B cell (primary cell): ENCODE measurements at regions not wholly inside any gene's neighbourhood (a gene's known extent, or its start where the extent isn't known, plus 50 kb on each side); places are given as distances from the start of the nearest gene placed in this dataset.

Experiments used
- ATAC-seq: fragments of 200-7000 bp; cut with Tn5 transposase; one replicate; pipeline ENCODE4 v1.10.0; 2021; ENCODE audit warnings: low read depth, mild to moderate bottlenecking, moderate number of reproducible peaks, moderate library complexity
- CTCF ChIA-PET: fragments of 350-600 bp; sonication (Branson Sonifier 250); formaldehyde crosslinking; loops from one replicate; lab custom pipeline; 2021; ENCODE audit warnings: antibody characterized with exemption, inconsistent platforms; lab: Charles Lee
- POLR2A ChIA-PET: fragments of 350-600 bp; sonication (Branson Sonifier 250); formaldehyde crosslinking; loops from one replicate; lab custom pipeline; 2021; ENCODE audit warnings: antibody characterized with exemption; lab: Charles Lee
- DNase-seq: peaks from one replicate; pipeline ENCODE4 v3.0.0; 2013
- H2AFZ ChIP-seq: 2 replicates; pipeline ENCODE4 v1.6.1; 2012; ENCODE audit warnings: mild to moderate bottlenecking, low read depth, low read length; ENCODE audit not compliant: insufficient read depth, poor library complexity, severe bottlenecking
- H3K27ac ChIP-seq, 2 donors: 1 replicate in 1 of 2; 2 replicates in 1 of 2; pipeline ENCODE4 v1.5.1; 2012 to 2013; ENCODE audit warnings: low read length in 2 of 2, mild to moderate bottlenecking in 2 of 2, moderate library complexity in 1 of 2
- H3K27me3 ChIP-seq, 4 experiments: fragments of 200-600 bp in 1 of 4; sonication (generic) in 1 of 4; replicated peaks in 1 of 4; 1 replicate in 2 of 4; 2 replicates in 2 of 4; pipeline versions ENCODE4 v1.6.1 to v1.7.0; 2013 to 2016; ENCODE audit warnings: low read length in 3 of 4, mild to moderate bottlenecking in 2 of 4, mixed read lengths in 1 of 4, moderate library complexity in 1 of 4; ENCODE audit not compliant: insufficient read depth in 4 of 4, control insufficient read depth in 3 of 4; ENCODE audit errors: control extremely low read depth in 1 of 4
- H3K36me3 ChIP-seq, 2 experiments: replicated peaks in 1 of 2; 1 replicate in 1 of 2; 2 replicates in 1 of 2; pipeline versions ENCODE4 v1.6.1 to v1.7.1; 2013; ENCODE audit warnings: low read length in 1 of 2; ENCODE audit not compliant: insufficient read depth in 2 of 2, control insufficient read depth in 1 of 2; ENCODE audit errors: control extremely low read depth in 1 of 2, extremely low read depth in 1 of 2
- H3K4me1 ChIP-seq, 2 donors: fragments of 200-600 bp in 1 of 2; sonication (generic) in 1 of 2; 1 replicate in 1 of 2; 2 replicates in 1 of 2; pipeline versions ENCODE4 v1.5.1 to v1.6.1; 2013 to 2017; ENCODE audit warnings: low read length in 2 of 2; ENCODE audit not compliant: control insufficient read depth in 2 of 2, insufficient read depth in 2 of 2
- H3K4me2 ChIP-seq: replicated peaks from 2 replicates; pipeline ENCODE3; 2012; ENCODE audit warnings: mild to moderate bottlenecking, low read depth, low read length; ENCODE audit not compliant: poor library complexity, severe bottlenecking
- H3K4me3 ChIP-seq, 5 experiments: fragments of 200-600 bp in 1 of 5; sonication (generic) in 1 of 5; 1 replicate in 3 of 5; 2 replicates in 2 of 5; pipeline versions ENCODE4 v1.5.1 to v1.7.0; 2011 to 2016; ENCODE audit warnings: low read length in 4 of 5, mild to moderate bottlenecking in 4 of 5, low read depth in 2 of 5, control low read depth in 1 of 5, moderate library complexity in 1 of 5; ENCODE audit not compliant: insufficient read depth in 1 of 5; ENCODE audit errors: control extremely low read depth in 1 of 5, extremely low read depth in 1 of 5
- H3K79me2 ChIP-seq: fragments of 200-600 bp; sonication (generic); one replicate; pipeline ENCODE4 v1.6.0; 2016; ENCODE audit warnings: low read length; ENCODE audit not compliant: control insufficient read depth, insufficient read depth
- H3K9ac ChIP-seq: fragments of 200-600 bp; sonication (generic); 2 replicates; pipeline ENCODE4 v1.6.1; 2017; ENCODE audit warnings: mild to moderate bottlenecking, low read length, moderate library complexity
- H3K9me3 ChIP-seq, 3 donors: one replicate each; pipeline versions ENCODE4 v1.6.1 to v1.7.1; 2013; ENCODE audit warnings: low read length in 2 of 3; ENCODE audit not compliant: control insufficient read depth in 2 of 3, insufficient read depth in 1 of 3; ENCODE audit errors: control extremely low read depth in 1 of 3
- H4K20me1 ChIP-seq: 2 replicates; pipeline ENCODE4 v1.6.0; 2012; ENCODE audit warnings: mild to moderate bottlenecking, low read length; ENCODE audit not compliant: insufficient read depth, control insufficient read depth, poor library complexity, severe bottlenecking
- H3K27ac Mint-ChIP-seq: one replicate; pipeline ENCODE4 v1.8.0; 2021; ENCODE audit warnings: mixed read lengths
- H3K27me3 Mint-ChIP-seq: one replicate; pipeline ENCODE4 v1.8.0; 2021; ENCODE audit warnings: mixed read lengths
- H3K4me1 Mint-ChIP-seq: one replicate; pipeline ENCODE4 v1.8.0; 2021; ENCODE audit warnings: mixed read lengths
- H3K4me3 Mint-ChIP-seq: one replicate; pipeline ENCODE4 v1.8.0; 2021; ENCODE audit warnings: mixed read lengths
- H3K9me3 Mint-ChIP-seq: one replicate; pipeline ENCODE4 v1.8.0; 2022; ENCODE audit warnings: mixed read lengths; ENCODE audit not compliant: insufficient read depth
- EZH2 ChIP-seq: IDR thresholded peaks from 2 replicates; pipeline ENCODE4 v1.6.1; 2012; ENCODE audit warnings: borderline replicate concordance, low read depth, mild to moderate bottlenecking, moderate library complexity, low read length; ENCODE audit not compliant: insufficient read depth, poor library complexity, severe bottlenecking
- WGBS: methylation state at CpG from one replicate; pipeline ENCODE4 v1.1.5; 2013; ENCODE audit warnings: missing lambda C conversion rate; ENCODE audit not compliant: insufficient coverage; 5-methylcytosine and 5-hydroxymethylcytosine counted together
- intact Hi-C: fragments of 100-400 bp; cut with micrococcal nuclease; formaldehyde crosslinking; loops from one replicate; pipeline ENCODE4 v1.10.0; 2022
- TF ChIP-seq, protein P1 (sequence below): fragments of 200-600 bp; IDR thresholded peaks from one replicate; pipeline ENCODE4 v1.8.0; 2022; ENCODE audit warnings: antibody characterized with exemption, mild to moderate bottlenecking

DNA sequence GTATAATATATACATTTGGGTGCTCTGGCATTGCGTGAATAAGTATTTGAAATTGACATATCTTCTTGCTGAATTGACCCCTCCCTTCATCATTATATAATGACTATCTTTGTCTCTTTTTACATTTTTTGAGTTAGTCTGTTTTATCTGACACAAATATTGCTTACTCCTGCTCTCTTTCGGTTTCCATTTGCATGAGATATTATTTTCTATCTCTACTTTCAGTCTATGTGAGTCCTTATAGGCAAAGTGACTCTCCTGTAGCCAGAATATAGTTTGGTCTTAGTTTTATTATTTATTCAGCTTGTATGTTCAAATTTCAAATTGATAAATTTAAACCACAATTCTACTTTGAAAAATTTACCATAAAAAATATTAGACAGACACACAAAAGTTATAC lies 491.0 kb downstream of the NAV3 start:
- no CpG with 5 or more reads among the region's 2 CpGs for WGBS
- intact Hi-C loops = no loop called here

DNA sequence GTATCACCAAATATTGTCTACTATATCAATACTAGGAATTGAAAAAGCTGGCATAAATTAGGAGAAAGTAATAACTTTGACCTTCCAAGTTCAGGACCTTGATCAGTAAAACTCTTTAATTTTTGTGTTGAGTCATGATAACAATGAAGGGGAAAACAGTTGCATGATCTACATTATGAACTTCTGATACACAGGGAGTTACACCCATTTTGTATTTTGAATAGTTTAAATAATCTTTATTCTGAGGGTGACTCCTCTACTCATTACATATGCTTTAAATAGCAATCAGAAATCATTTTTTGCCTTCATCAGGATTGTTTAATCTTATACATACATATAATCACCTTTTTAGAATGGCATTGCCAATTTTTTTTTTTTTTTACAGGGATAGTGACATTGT lies 492.5 kb downstream of the NAV3 start:
- CTCF ChIA-PET = no interaction called here
- POLR2A ChIA-PET = no interaction called here
- H3K4me1 Mint-ChIP-seq = no peaks in the 10 kb centered on the region
- peaks cover 0 to 1% (median 0%) of the 10 kb centered on the region in 3 donors for H3K9me3 ChIP-seq
- H3K27me3 Mint-ChIP-seq = no peaks in the 10 kb centered on the region
- H3K36me3 ChIP-seq = no peaks in the 10 kb centered on the region
- intact Hi-C loops = no loop called here
- H3K4me3 Mint-ChIP-seq = no peak overlapping the region
- H3K4me1 ChIP-seq = no peaks in the 10 kb centered on the region
- no peaks in the 10 kb centered on the region for H4K20me1 ChIP-seq
- TF ChIP-seq, protein P1, sequence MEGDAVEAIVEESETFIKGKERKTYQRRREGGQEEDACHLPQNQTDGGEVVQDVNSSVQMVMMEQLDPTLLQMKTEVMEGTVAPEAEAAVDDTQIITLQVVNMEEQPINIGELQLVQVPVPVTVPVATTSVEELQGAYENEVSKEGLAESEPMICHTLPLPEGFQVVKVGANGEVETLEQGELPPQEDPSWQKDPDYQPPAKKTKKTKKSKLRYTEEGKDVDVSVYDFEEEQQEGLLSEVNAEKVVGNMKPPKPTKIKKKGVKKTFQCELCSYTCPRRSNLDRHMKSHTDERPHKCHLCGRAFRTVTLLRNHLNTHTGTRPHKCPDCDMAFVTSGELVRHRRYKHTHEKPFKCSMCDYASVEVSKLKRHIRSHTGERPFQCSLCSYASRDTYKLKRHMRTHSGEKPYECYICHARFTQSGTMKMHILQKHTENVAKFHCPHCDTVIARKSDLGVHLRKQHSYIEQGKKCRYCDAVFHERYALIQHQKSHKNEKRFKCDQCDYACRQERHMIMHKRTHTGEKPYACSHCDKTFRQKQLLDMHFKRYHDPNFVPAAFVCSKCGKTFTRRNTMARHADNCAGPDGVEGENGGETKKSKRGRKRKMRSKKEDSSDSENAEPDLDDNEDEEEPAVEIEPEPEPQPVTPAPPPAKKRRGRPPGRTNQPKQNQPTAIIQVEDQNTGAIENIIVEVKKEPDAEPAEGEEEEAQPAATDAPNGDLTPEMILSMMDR = no peak
- TF ChIP-seq EZH2 = no peak
- no peak overlapping the region for H3K4me3 ChIP-seq
- H3K9me3 Mint-ChIP-seq = no peaks in the 10 kb centered on the region
- no peak overlapping the region for H3K4me2 ChIP-seq
- no peak overlapping the region for H2AFZ ChIP-seq
- H3K27ac ChIP-seq = no peak overlapping the region
- H3K79me2 ChIP-seq = no peaks in the 10 kb centered on the region
- no peak overlapping the region for H3K27ac Mint-ChIP-seq
- no peak overlapping the region for H3K9ac ChIP-seq
- DNase-seq = no peak
- ATAC-seq = no peak
- no peaks in the 10 kb centered on the region for H3K27me3 ChIP-seq

More for the DNA sequence above, 491.0 kb downstream of the NAV3 start:
- DNase-seq (no peak), ATAC-seq (no peak)
- Histone ChIP-seq H3K79me2 (no peaks in the 10 kb centered on the region), H2AFZ (no peak overlapping the region), H3K27ac (no peak overlapping the region), H3K27me3 (no peaks in the 10 kb centered on the region), H3K9me3 (peaks cover 0 to 1% (median 0%) of the 10 kb centered on the region in 3 donors), H3K36me3 (no peaks in the 10 kb centered on the region), H4K20me1 (no peaks in the 10 kb centered on the region), H3K4me1 (no peaks in the 10 kb centered on the region), H3K4me2 (no peak overlapping the region), H3K4me3 (no peak overlapping the region), H3K9ac (no peak overlapping the region)
- Mint-ChIP-seq H3K27ac (no peak overlapping the region), H3K9me3 (no peaks in the 10 kb centered on the region), H3K27me3 (no peaks in the 10 kb centered on the region), H3K4me3 (no peak overlapping the region), H3K4me1 (no peaks in the 10 kb centered on the region)
- ChIA-PET POLR2A (no interaction called here), CTCF (no interaction called here)
- TF ChIP-seq, protein P1 = no peak
- TF ChIP-seq EZH2 = no peak
